ENCODE measurements at regions not wholly inside any gene's neighbourhood (a gene's known extent, or its start where the extent isn't known, plus 50 kb on each side); places are given as distances from the start of the nearest gene placed in this dataset.

DNA sequence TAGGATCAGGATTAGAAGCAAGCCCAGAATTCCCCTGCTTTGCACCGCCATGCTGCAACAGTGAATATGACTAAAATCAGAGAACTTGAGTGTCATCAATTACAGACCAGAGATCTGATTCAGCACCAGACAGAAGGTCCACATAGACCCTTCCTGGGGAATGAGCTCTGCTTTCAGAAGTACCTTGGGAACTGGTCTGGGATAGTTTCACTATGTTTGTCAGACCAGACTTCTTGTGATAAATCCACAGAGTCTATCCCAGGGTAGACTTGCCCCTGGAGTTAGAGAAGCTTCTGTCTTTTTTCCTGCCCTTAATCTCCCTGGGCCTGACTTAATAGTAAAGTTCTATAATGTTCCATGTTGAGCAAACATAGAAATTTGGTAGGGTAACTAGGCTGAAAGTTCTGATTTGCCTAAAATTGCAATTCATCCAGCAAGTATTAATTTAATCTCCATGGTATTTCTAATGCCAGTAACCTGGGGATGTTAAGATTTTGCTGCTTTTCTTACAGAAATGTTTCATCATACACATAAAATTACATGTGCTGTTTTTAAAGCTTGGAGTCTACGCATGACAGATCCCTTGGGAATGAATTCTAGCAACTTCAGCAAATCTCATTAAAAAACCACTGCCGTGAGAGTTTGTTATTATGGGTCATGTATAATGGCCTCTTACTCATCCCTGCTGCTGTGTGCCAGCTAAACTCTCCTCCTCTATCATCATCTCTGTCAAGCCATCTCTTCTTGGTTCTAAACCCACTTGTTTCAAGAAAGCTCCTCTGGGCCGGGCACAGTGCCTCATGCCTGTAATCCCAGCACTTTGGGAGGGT is 61.3 kb upstream of the METAP2 start:
- DNase-seq = no peak

DNA sequence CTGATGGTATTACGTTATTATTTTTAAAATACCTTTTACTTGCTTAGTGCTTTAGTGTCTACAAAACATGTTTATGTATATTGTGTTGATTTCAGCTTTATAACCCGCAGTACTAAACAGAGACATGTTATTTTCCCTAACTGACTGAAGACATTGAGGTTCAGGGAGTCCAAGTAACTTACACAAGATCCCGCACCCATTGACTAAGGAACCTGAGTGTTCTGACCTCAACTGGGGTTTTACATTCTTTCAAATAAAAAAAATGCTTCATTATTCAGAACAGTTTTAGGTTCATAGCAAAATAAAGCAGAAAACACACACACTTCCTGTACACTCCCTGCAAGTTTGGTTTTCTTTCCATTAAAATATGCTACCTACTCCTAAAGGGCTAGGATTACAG is 60.4 kb upstream of the METAP2 start:
- no peak for DNase-seq

DNA sequence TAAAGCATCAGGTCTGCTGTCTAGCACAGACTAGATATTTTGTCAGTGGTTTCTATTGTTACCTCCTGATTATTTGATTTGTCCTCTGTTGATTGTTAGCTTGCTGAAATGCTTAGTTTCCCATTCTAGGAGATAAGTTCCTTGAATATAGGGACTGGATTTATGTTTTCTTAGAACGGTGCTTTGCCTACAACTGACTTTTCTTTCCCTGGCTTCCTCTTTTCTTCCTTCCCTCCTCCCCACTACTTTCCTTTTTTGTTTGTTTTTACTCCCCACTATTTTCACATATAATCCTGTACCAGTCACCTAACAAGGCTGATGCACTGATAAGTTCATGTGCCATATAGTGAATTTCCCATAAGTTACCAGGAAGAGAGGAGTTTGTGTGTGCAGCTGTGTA is 58.5 kb upstream of the METAP2 start:
- DNase-seq = no peak

DNA sequence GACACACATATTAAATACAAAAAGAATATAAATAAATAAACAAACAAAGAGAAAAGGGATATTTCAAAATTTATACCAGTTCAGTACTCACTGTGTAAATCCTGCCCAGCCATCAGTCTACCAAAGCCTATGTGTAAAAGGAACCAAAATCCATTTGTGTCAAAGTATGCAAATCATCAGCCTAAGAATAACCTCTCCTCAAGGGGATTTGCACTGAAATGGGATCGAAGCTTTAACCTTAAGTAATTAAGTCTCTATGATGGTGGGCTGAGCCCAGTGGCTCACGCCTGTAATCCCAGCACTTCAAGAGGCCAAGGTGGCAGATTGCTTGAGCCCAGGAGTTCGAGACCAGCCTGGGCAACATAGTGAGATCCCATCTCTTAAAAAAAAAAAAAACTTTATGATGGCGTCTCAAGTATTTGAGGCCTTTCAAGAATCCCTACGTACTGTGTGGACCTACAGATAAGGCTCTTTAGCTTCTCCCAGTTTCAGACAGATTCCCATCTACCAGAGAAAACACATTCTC is 57.8 kb upstream of the METAP2 start:
- DNase-seq = no peak

DNA sequence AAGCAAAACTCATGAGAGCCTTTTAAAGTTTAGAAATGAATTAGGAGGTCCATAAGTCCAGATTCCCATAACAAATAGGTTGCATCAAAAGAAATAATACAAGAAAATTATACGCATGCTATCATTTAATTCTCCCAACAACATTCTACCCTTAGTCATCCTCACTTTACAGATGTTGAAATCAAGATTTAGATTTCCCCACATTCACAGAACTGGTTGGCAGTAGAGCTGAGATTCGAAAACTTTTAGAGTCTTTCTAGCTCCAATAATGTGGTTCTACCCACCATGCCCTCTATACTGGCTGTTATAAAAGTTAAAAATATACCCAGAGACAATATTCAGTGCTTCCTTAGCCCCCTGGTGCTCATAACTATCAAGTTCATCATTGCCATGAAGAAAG is 56.6 kb upstream of the METAP2 start:
- no peak for DNase-seq

DNA sequence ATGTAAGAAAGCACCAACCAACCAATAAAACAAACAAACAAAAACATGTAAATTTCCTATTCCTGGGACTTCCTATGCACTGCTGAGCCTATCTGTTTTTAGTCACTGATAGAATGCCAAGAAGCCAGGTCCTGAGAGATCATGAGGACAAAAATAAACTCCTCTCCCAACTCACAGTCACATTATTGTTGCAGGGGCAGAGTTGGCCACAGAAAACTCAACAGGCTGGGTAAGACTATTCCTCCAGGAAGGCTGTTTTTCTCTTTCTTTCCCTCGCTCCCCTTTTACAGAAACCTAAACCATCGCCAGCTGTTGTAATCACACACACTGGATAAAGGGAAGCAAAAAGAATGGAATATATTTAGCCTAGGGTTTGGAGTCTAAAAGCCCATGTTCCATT is 55.8 kb upstream of the METAP2 start:
- no peak for DNase-seq

Measured in hematopoietic multipotent progenitor cell treated with erythropoietin and hydrocortisone succinate and interleukin-3 and kit ligand, for 4 days (in vitro differentiated cells).